ENCODE measurements at regions not wholly inside any gene's neighbourhood (a gene's known extent, or its start where the extent isn't known, plus 50 kb on each side); places are given as distances from the start of the nearest gene placed in this dataset.

DNA sequence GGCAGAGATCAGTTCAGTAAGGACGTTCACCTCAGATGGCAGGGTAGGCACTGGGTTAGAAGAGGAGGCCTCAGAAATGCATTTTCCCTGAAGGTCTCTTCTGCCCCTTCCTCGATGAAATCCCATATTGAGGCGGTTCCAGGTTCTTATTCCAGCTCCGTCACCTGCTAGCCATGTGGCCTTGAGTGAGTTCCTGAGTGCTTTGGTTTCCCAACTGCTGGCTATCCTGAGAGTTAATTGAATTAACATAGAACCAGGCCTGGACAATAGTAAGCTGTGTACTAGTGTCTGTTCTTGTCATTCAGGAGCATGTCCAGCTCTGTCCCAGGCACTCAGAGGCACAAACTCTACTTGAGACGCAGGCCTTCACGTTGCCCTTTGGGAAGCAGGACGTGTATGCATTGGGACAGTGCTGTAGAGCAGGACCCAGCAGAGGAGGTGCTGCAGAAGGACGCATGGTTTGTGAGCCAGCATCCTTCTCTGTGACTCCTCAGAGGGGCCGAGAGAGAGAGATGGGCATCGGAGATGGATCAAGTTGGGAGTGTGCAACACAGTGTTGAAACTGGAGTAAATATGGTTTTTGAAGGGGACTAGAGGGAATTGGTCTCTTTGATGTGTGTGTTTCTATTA is 114.2 kb downstream of the ASB7 start:
- Histone ChIP-seq H3K27ac (no peak overlapping the region), H3K36me3 (no peaks in the 10 kb centered on the region), H3K4me1 (peaks cover 22% of the 10 kb centered on the region), H3K4me3 (no peak overlapping the region), H3K27me3 (no peaks in the 10 kb centered on the region), H3K9me3 (no peaks in the 10 kb centered on the region)
- no peak for ATAC-seq
- intact Hi-C loops (cut with DNase I): no loop called here
- TF ChIP-seq CTCF (IDR thresholded peaks at IDR 0.05): no peak
- no peak for DNase-seq

- no peak overlapping the region for H3K4me3 ChIP-seq
- no peak for TF ChIP-seq CTCF (IDR thresholded peaks at IDR 0.05)
- no peak for DNase-seq
Observed at GRCh38 chr15:100717596-100717995, 115.2 kb downstream of the ASB7 start.

GRCh38 chr15:100718075-100718980 is 115.9 kb downstream of the ASB7 start:
- DNase-seq: no peak
- ATAC-seq: no peak

More at GRCh38 chr15:100717596-100717995, 115.2 kb downstream of the ASB7 start:
- Histone ChIP-seq H3K36me3 (no peaks in the 10 kb centered on the region), H3K27ac (no peak overlapping the region), H3K9me3 (no peaks in the 10 kb centered on the region), H3K27me3 (no peaks in the 10 kb centered on the region), H3K4me1 (peaks cover 29% of the 10 kb centered on the region)
- intact Hi-C loops (cut with DNase I): no loop called here
- no peak for ATAC-seq

GRCh38 chr15:100720406-100720967 is 118.1 kb downstream of the ASB7 start:
- no peak for ATAC-seq
- Histone ChIP-seq H3K27ac (no peak overlapping the region), H3K27me3 (no peaks in the 10 kb centered on the region), H3K4me3 (no peak overlapping the region), H3K36me3 (no peaks in the 10 kb centered on the region), H3K4me1 (peaks cover 23% of the 10 kb centered on the region), H3K9me3 (no peaks in the 10 kb centered on the region)
- no peak for TF ChIP-seq CTCF (IDR thresholded peaks at IDR 0.05)
- intact Hi-C loops (cut with DNase I): no loop called here
- no peak for DNase-seq

More at GRCh38 chr15:100718075-100718980, 115.9 kb downstream of the ASB7 start:
- intact Hi-C loops (cut with DNase I): no loop called here
- no peak for TF ChIP-seq CTCF (IDR thresholded peaks at IDR 0.05)
- no peaks in the 10 kb centered on the region for H3K9me3 ChIP-seq
- H3K27me3 ChIP-seq: no peaks in the 10 kb centered on the region
- H3K4me1 ChIP-seq: peaks cover 29% of the 10 kb centered on the region
- no peak overlapping the region for H3K27ac ChIP-seq
- H3K4me3 ChIP-seq: no peak overlapping the region
- no peaks in the 10 kb centered on the region for H3K36me3 ChIP-seq

GRCh38 chr15:100721758-100722550 is 119.6 kb downstream of the ASB7 start:
- H3K4me3 ChIP-seq: no peak overlapping the region
- H3K27me3 ChIP-seq: no peaks in the 10 kb centered on the region
- no peaks in the 10 kb centered on the region for H3K36me3 ChIP-seq
- H3K4me1 ChIP-seq: peaks cover 15% of the 10 kb centered on the region
- DNase-seq (no peak), ATAC-seq (peak; percentile 81)
- intact Hi-C loops (cut with DNase I): no loop called here
- no peak for TF ChIP-seq CTCF (IDR thresholded peaks at IDR 0.05)
- H3K27ac ChIP-seq: peak overlapping the region; percentile 76
- H3K9me3 ChIP-seq: no peaks in the 10 kb centered on the region

All from upper lobe of right lung (tissue), 1 donor.